PFSK-1 (cell line): ENCODE measurements at regions not wholly inside any gene's neighbourhood (a gene's known extent, or its start where the extent isn't known, plus 50 kb on each side); places are given as distances from the start of the nearest gene placed in this dataset.

Experiments used
- POLR2AphosphoS5 ChIP-seq: IDR thresholded peaks from 2 replicates; pipeline ENCODE4 v1.6.1; 2012; ENCODE audit warnings: low read depth, mild to moderate bottlenecking, control low read depth, low read length, moderate library complexity
- SIN3A ChIP-seq: IDR thresholded peaks from 2 replicates; pipeline ENCODE4 v1.6.1; 2012; ENCODE audit warnings: mild to moderate bottlenecking, low read length, moderate library complexity, borderline replicate concordance; ENCODE audit not compliant: insufficient read depth
- TAF1 ChIP-seq: IDR thresholded peaks from 2 replicates; pipeline ENCODE4 v1.6.1; 2012; ENCODE audit warnings: low read length, control low read depth, borderline replicate concordance; ENCODE audit not compliant: insufficient read depth
- TF ChIP-seq, protein P1 (sequence below), 2 experiments: IDR thresholded peaks; 2 replicates each; pipeline versions ENCODE4 v1.6.1 to v1.8.0; 2011 to 2012; ENCODE audit warnings: low read depth in 2 of 2, low read length in 2 of 2, control low read depth in 1 of 2, inconsistent platforms in 1 of 2, mild to moderate bottlenecking in 1 of 2, moderate library complexity in 1 of 2; ENCODE audit not compliant: insufficient read depth in 1 of 2

DNA sequence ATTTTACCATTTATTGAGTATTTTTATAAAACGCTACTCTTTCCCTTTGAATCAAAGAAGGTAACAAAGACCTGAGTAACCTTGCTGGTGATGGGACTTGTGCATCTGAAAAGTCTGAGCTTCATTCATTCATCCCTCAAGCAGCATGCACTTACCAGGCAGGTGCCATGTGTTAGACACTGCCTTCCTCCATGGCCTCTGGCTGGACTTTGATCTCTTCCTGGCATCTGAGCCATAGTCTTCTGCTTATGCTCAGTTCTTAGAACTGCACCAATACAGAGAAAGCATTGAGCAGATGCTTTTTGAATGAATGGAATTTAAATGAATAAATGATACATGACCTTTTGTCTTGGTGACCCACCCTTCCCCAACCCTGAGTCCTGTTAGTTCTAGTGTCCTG is 251.4 kb upstream of the COPS8 start:
- TF ChIP-seq POLR2AphosphoS5 (no peak), TAF1 (no peak), SIN3A (no peak)
- TF ChIP-seq, protein P1, sequence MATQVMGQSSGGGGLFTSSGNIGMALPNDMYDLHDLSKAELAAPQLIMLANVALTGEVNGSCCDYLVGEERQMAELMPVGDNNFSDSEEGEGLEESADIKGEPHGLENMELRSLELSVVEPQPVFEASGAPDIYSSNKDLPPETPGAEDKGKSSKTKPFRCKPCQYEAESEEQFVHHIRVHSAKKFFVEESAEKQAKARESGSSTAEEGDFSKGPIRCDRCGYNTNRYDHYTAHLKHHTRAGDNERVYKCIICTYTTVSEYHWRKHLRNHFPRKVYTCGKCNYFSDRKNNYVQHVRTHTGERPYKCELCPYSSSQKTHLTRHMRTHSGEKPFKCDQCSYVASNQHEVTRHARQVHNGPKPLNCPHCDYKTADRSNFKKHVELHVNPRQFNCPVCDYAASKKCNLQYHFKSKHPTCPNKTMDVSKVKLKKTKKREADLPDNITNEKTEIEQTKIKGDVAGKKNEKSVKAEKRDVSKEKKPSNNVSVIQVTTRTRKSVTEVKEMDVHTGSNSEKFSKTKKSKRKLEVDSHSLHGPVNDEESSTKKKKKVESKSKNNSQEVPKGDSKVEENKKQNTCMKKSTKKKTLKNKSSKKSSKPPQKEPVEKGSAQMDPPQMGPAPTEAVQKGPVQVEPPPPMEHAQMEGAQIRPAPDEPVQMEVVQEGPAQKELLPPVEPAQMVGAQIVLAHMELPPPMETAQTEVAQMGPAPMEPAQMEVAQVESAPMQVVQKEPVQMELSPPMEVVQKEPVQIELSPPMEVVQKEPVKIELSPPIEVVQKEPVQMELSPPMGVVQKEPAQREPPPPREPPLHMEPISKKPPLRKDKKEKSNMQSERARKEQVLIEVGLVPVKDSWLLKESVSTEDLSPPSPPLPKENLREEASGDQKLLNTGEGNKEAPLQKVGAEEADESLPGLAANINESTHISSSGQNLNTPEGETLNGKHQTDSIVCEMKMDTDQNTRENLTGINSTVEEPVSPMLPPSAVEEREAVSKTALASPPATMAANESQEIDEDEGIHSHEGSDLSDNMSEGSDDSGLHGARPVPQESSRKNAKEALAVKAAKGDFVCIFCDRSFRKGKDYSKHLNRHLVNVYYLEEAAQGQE (IDR thresholded peaks at IDR 0.05; ENCODE audit: insufficient read depth in 1 of 2, low read depth in 2 of 2, low read length in 2 of 2), result no peak
